T-helper 17 cell (primary cell): ENCODE measurements at regions not wholly inside any gene's neighbourhood (a gene's known extent, or its start where the extent isn't known, plus 50 kb on each side); places are given as distances from the start of the nearest gene placed in this dataset.

ENCODE experiments used
- ATAC-seq: fragments of 150-1000 bp; cut with Tn5 transposase; 2 replicates; pipeline ENCODE4 v1.10.0; 2021; ENCODE audit warnings: mild to moderate bottlenecking, moderate library complexity
- DNase-seq, 3 donors: peaks; one replicate each; pipeline versions ENCODE4 v3.0.0 to v3.0.0-alpha.2; 2020 to 2021
- H3K9me3 ChIP-seq: one replicate; pipeline ENCODE4 v1.7.0; 2013; ENCODE audit warnings: low read length, mild to moderate bottlenecking; ENCODE audit not compliant: control insufficient read depth, poor library complexity, severe bottlenecking
- H3K27ac Mint-ChIP-seq: one replicate; pipeline ENCODE4 v1.8.0; 2022; ENCODE audit warnings: mild to moderate bottlenecking, moderate library complexity, mixed read lengths
- H3K27me3 Mint-ChIP-seq: one replicate; pipeline ENCODE4 v1.8.0; 2022; ENCODE audit warnings: mixed read lengths
- H3K36me3 Mint-ChIP-seq: one replicate; pipeline ENCODE4 v1.8.0; 2022; ENCODE audit warnings: low read depth, mixed read lengths
- H3K4me1 Mint-ChIP-seq: one replicate; pipeline ENCODE4 v1.8.0; 2022; ENCODE audit warnings: mild to moderate bottlenecking, mixed read lengths
- H3K4me3 Mint-ChIP-seq: one replicate; pipeline ENCODE4 v1.8.0; 2022; ENCODE audit warnings: mild to moderate bottlenecking, moderate library complexity, mixed read lengths

DNA sequence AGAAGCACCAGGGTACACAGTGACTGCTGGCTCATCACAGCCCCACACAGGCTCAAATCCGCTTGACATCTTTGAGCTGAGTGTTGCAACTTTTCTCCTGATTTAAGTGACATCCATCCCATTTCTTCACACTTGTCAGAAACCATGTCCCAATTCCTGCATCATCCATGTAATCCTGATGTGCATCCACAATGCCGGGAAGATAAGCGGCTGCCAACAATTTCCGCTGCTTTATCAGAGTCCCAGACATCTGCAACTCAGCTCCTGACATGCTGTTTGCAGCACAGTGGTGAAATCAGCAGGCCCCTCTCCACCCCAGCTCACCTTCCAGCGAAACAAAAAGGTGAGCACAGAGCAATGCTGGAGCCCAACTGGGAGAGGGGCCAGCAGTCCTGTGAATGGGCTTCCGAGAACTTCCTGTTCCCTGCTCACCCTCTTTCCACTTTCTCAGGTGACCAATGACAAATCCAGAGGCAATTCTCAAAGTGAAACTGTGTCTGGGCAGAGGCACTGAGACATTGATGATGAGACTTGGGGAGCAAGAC lies 581.0 kb downstream of the AJAP1 start:
- peaks cover 3% of the 10 kb centered on the region for H3K9me3 ChIP-seq
- no peak for ATAC-seq
- Mint-ChIP-seq H3K27me3 (no peaks in the 10 kb centered on the region), H3K4me3 (no peak overlapping the region), H3K4me1 (no peaks in the 10 kb centered on the region), H3K27ac (no peak overlapping the region), H3K36me3 (peaks cover 2% of the 10 kb centered on the region)
- DNase-seq = no peak

DNA sequence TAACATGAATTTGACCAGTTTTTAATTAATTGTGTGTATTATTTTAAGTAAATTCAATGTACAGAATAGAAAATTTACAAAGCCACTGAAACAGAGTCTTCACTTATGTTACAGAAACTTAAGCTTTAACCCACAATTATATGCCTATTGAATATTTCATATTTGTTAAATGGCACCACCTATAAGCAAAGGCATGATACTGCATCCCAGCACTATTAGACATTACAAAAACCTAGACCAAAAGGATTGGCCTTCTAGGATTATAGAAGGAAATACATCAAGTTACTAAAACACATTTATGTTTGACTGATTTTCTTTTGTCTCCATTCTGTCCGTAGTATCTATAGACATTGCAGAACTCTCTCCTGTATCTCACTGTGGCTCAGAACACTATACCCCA lies 578.1 kb downstream of the AJAP1 start:
- Mint-ChIP-seq H3K4me3 (no peak overlapping the region), H3K27ac (no peak overlapping the region), H3K4me1 (no peaks in the 10 kb centered on the region), H3K27me3 (peaks cover 15% of the 10 kb centered on the region), H3K36me3 (peaks cover 2% of the 10 kb centered on the region)
- ATAC-seq = no peak
- no peak for DNase-seq
- H3K9me3 ChIP-seq = peaks cover 3% of the 10 kb centered on the region

DNA sequence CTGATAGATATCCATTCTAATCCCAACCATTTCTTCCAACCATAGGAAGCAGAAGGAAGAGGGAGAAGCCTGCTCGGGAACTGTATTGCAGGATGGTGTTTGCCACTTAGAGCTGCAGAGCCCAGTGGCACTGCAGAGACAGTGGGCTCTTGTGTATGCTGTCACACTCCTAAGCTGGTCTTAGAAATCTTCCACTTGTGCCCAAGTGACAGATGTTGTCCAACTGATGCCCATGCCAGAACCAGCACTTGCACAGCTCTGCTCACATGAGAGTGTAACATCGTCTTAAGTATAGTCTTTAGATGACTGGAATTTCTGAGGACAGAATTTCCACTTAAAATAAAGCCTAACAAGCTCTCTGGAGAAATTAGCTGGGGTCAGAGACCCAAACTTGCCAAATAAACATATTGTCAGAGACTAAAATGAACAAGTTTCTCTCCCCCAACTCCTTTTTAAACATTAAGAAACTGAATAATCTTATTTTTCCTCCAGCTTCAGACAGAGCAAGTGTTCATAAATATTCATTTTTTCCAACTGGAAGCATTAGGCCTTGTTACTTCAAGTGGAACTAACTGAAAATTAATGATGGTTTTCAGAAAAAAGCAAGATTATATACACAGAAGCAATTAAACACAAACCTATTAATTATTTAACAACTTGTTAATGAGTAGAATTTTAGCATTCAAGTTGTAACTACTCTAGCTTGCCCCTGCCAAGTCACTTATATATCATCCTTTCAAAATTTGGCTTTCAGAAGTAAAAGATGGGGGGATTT lies 577.3 kb downstream of the AJAP1 start:
- peaks cover 2% of the 10 kb centered on the region for H3K36me3 Mint-ChIP-seq
- H3K27me3 Mint-ChIP-seq = peaks cover 15% of the 10 kb centered on the region
- H3K4me3 Mint-ChIP-seq = no peak overlapping the region
- no peak for DNase-seq
- no peaks in the 10 kb centered on the region for H3K4me1 Mint-ChIP-seq
- peaks cover 3% of the 10 kb centered on the region for H3K9me3 ChIP-seq
- no peak for ATAC-seq
- no peak overlapping the region for H3K27ac Mint-ChIP-seq

DNA sequence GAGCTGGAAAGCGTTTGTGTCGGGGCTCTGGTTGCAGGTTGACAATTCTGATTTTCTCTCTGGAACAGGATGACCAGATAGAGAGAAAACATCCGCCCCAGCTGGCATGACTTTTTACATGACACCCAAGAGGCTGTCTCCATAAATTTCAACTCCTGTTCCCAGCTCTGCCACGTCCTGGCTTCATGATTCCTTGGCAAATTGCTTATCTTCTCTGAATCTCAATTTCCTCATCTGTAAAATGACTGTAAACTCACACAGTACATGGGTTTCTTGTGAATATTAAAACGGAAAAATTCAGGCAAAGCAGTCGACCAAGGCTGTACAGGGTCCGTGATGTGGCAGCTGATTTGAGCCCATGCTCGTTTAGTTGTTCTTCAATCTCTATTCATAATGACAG lies 572.7 kb downstream of the AJAP1 start:
- H3K36me3 Mint-ChIP-seq = no peaks in the 10 kb centered on the region
- DNase-seq (no peak), ATAC-seq (no peak)
- peaks cover 2% of the 10 kb centered on the region for H3K4me1 Mint-ChIP-seq
- no peak overlapping the region for H3K27ac Mint-ChIP-seq
- H3K27me3 Mint-ChIP-seq = peaks cover 42% of the 10 kb centered on the region
- no peaks in the 10 kb centered on the region for H3K9me3 ChIP-seq
- no peak overlapping the region for H3K4me3 Mint-ChIP-seq

DNA sequence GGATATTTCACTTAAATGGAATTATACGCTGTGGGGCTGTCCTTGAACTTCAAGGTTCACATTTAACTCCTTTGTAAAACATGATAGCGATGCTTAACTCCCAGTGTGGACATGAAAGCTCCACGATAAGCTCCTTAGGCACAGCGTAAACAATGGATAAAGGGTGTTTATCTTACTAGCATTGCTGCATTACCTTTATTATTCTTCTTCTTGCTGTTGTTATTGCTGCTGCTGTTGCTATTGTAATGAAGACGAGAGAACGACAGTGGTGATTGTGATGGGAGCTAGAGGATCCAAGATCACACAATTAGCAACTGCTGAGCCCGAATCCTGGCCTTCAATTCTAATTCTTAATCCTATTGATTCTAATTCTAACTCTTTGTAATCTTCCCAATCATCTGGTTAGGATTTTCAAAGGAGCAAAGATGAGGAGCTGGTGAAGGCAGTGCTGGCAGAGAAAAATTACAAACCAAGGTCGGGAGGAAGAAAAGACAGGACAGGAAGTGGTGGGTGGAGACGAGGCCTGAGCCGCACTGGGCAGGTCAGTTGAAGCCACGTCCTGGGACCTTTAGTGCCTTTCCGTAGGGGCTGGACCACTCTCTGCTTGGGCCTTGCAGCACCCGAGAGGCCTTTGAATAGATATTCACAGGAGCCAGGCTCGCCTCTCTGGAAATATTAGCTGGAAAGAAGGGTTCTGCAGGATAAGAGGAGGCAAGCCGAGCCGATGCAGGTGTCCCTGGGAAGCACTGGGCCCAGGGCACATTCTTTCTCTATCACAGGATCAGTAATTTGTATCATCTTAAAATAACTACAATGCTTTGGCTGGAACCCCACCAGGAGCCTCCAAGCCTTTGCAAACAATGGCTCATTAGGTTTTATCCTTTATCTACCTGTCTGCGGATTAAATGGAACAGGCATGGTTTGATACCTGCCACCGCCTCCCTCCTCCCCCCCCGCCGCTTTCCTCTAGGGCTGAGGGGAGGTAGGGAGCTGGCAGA lies 571.6 kb downstream of the AJAP1 start:
- peaks cover 49% of the 10 kb centered on the region for H3K27me3 Mint-ChIP-seq
- peaks cover 2% of the 10 kb centered on the region for H3K4me1 Mint-ChIP-seq
- DNase-seq (no peak), ATAC-seq (no peak)
- no peak overlapping the region for H3K27ac Mint-ChIP-seq
- no peaks in the 10 kb centered on the region for H3K9me3 ChIP-seq
- no peak overlapping the region for H3K4me3 Mint-ChIP-seq
- H3K36me3 Mint-ChIP-seq = no peaks in the 10 kb centered on the region

DNA sequence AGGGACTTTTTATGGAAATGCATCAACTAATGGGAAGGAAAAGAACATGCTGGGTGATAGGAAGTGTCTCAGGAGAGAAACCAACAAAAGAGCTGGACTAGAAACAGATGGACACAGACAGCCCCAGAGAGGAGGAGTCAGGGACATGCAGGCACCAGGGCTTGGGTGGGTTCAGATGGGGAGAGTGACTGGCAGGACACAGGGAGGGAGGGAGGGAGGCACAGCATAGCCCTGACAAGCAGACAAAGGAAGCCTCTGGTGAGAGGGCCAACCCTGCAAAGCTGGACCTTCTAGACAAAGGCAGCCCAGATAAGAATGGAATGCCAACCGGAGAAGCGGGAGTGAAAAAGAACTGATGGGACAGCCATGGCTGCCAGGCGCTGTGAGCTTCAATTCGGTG lies 568.8 kb downstream of the AJAP1 start:
- H3K9me3 ChIP-seq = no peaks in the 10 kb centered on the region
- H3K36me3 Mint-ChIP-seq = no peaks in the 10 kb centered on the region
- ATAC-seq (no peak), DNase-seq (no peak)
- peaks cover 2% of the 10 kb centered on the region for H3K4me1 Mint-ChIP-seq
- no peak overlapping the region for H3K27ac Mint-ChIP-seq
- H3K27me3 Mint-ChIP-seq = peaks cover 52% of the 10 kb centered on the region
- no peak overlapping the region for H3K4me3 Mint-ChIP-seq

DNA sequence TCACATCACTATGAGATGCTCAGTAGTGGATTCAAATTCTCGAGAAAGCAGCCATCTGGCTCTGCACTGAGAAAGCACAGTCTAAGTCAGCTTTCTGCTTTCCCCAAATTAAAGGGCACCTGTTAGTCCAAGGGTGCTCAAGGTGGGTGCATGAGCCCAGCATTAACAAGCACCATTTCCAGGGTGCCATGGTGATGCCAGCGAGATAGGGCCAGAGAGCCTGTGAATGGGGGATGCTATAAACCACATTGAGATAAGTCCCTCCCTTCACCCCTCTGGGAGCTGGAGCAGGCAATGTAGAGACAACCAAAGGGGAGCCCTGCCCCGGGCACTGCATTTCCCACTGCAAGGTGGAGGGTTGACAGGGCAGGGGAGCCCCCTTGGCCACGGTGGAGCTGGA lies 568.2 kb downstream of the AJAP1 start:
- DNase-seq (no peak), ATAC-seq (no peak)
- no peaks in the 10 kb centered on the region for H3K9me3 ChIP-seq
- Mint-ChIP-seq H3K4me1 (peaks cover 2% of the 10 kb centered on the region), H3K4me3 (no peak overlapping the region), H3K27me3 (peaks cover 46% of the 10 kb centered on the region), H3K36me3 (no peaks in the 10 kb centered on the region), H3K27ac (no peak overlapping the region)

DNA sequence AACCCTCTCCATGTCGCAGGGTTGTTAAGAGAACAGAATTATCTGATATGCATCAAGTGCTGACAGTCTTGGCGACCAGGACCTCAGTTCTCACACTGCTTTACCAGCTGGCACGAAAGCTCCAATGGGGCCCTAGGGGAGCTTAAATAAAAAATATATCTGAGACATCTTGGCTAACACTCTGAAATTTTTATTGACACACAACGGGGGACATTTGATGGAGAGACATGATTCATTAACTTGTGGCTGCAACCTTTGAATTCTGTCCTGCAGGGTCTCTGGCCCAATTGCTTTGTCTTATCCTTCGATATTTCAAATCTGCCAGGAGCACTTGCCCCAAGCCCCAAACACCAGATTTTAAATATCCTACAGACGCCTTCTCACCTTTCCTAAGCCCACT lies 567.0 kb downstream of the AJAP1 start:
- Mint-ChIP-seq H3K4me3 (no peak overlapping the region), H3K27ac (no peak overlapping the region), H3K36me3 (no peaks in the 10 kb centered on the region), H3K27me3 (peaks cover 43% of the 10 kb centered on the region), H3K4me1 (peaks cover 2% of the 10 kb centered on the region)
- DNase-seq (no peak), ATAC-seq (no peak)
- H3K9me3 ChIP-seq = no peaks in the 10 kb centered on the region

DNA sequence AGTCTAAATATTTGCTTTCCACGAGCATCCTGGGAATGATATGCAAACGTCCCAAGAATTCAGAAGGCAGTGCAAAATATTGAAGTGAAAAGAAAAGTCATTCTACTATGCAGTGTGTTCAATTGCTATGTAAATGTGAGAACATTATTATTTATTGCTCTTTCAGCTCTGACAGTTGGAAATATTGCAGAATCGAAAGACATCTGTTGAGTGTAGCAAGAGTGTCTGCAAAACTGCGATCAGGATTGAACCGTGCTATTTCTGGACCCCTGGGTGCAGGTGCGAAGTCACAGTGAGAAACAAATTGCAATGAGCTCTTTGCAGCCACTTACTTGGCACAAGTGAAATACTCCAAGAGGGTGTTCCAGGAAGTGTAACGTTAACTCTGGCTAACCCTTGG lies 566.4 kb downstream of the AJAP1 start:
- H3K27ac Mint-ChIP-seq = no peak overlapping the region
- no peak overlapping the region for H3K4me3 Mint-ChIP-seq
- ATAC-seq = no peak
- DNase-seq = no peak
- H3K27me3 Mint-ChIP-seq = peaks cover 36% of the 10 kb centered on the region
- H3K36me3 Mint-ChIP-seq = no peaks in the 10 kb centered on the region
- H3K9me3 ChIP-seq = no peaks in the 10 kb centered on the region
- H3K4me1 Mint-ChIP-seq = peaks cover 2% of the 10 kb centered on the region

DNA sequence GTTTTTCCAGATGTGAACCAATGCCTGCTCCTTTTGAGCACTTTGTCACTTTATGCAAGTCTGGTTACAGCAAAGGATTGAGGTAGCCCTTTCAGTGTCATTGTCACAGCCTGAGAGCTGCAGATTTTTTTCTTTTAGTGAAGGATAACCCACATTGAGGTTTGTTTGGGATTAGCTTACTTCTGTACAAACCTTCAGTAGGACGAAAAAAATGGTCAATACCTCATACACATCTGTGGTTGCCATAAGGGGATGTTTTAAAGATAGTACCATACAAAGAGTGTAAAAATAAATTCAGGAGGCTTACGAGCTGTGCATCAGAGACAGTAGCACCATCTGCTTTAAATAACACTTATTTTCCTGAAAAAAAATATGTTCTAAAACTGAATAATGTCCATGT lies 566.0 kb downstream of the AJAP1 start:
- ATAC-seq (no peak), DNase-seq (no peak)
- Mint-ChIP-seq H3K4me3 (no peak overlapping the region), H3K4me1 (peaks cover 2% of the 10 kb centered on the region), H3K36me3 (no peaks in the 10 kb centered on the region), H3K27me3 (peaks cover 32% of the 10 kb centered on the region), H3K27ac (no peak overlapping the region)
- H3K9me3 ChIP-seq = no peaks in the 10 kb centered on the region

DNA sequence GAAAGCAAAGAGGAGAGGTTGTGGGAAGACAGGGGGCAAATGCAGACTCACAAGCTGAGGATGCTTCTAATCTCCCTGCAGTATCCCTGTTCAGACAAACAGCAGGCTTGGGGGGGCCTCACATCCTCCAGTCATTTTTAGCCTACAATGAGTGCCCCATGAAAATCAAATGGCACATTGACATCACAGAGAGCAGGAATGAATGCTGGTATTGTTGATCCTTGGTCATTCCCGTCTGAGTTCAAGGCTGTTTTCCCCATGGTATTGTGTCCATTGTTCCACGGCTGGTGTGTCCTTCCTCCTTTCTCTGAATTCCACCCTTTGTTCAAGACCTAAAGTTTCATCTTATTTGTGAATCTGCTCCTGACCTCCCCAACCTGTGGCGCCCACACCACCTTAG lies 545.6 kb downstream of the AJAP1 start:
- no peaks in the 10 kb centered on the region for H3K9me3 ChIP-seq
- DNase-seq (no peak), ATAC-seq (no peak)
- Mint-ChIP-seq H3K36me3 (no peaks in the 10 kb centered on the region), H3K4me3 (no peak overlapping the region), H3K27me3 (no peaks in the 10 kb centered on the region), H3K27ac (no peak overlapping the region), H3K4me1 (no peaks in the 10 kb centered on the region)

DNA sequence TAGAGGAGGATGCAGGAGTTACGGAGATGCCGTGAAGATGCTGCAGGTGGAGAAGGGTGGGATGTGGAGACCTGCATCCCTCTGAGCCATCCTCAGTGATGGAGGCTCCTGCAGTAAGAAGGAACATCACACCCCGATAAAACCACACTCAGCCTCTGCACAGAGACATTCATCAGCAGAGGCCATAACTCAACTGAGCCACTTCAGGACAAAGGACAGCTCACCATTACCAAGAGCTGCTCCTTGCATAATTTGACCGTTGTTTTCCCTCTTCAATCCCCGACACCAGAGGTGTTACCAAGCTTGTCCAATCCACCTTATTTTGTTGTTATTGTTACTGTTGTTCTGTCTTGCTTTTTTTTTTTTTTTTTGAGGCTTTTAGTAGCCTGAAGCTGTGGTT lies 543.9 kb downstream of the AJAP1 start:
- DNase-seq = no peak
- H3K27me3 Mint-ChIP-seq = no peaks in the 10 kb centered on the region
- ATAC-seq = no peak
- H3K9me3 ChIP-seq = no peaks in the 10 kb centered on the region
- no peaks in the 10 kb centered on the region for H3K36me3 Mint-ChIP-seq
- H3K4me1 Mint-ChIP-seq = no peaks in the 10 kb centered on the region
- H3K4me3 Mint-ChIP-seq = no peak overlapping the region
- H3K27ac Mint-ChIP-seq = no peak overlapping the region

DNA sequence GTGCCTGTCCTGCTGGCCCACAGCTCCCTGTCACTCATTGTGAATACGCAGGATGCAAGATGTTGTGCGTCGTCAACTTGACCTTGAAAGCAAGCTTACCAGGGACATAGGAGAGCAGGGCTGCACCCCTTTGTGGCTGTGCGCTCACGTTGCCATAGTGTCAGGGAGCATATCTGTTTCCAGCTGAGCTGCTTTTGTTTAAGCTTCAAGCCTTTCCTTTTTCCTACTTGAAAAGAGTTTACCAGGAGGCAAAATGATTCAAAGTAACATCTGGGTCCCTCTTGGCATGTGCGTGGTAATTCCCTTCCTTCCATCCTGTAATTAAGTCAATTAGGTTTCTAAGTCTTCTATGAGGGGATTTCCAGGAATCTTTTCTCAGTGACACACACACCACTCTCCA lies 537.1 kb downstream of the AJAP1 start:
- no peaks in the 10 kb centered on the region for H3K36me3 Mint-ChIP-seq
- peaks cover 5% of the 10 kb centered on the region for H3K27me3 Mint-ChIP-seq
- no peak overlapping the region for H3K4me3 Mint-ChIP-seq
- H3K27ac Mint-ChIP-seq = no peak overlapping the region
- no peak for ATAC-seq
- no peaks in the 10 kb centered on the region for H3K4me1 Mint-ChIP-seq
- DNase-seq = no peak
- H3K9me3 ChIP-seq = no peaks in the 10 kb centered on the region
